Liver (tissue), 8 donors: ENCODE measurements at regions not wholly inside any gene's neighbourhood (a gene's known extent, or its start where the extent isn't known, plus 50 kb on each side); places are given as distances from the start of the nearest gene placed in this dataset.
"Not testable (repeated sequence)": the region's sequence is repeated elsewhere in the genome, so short reads cannot be mapped to it uniquely, and the experiment has no call there.

Experiments used
- DNase-seq: peaks from one replicate; pipeline ENCODE4 v3.0.0-alpha.2; 2017; ENCODE audit warnings: low spot score
- H3K27ac ChIP-seq, 2 donors: one replicate each; pipeline ENCODE4 v1.7.0; 2013; ENCODE audit warnings: inconsistent platforms in 2 of 2, low read length in 2 of 2, control low read depth in 1 of 2, low read depth in 1 of 2, mild to moderate bottlenecking in 1 of 2
- H3K27me3 ChIP-seq, 4 donors: one replicate each; pipeline versions ENCODE4 v1.6.1 to v1.7.0; 2013; ENCODE audit warnings: low read length in 3 of 4, inconsistent platforms in 1 of 4, mild to moderate bottlenecking in 1 of 4, moderate library complexity in 1 of 4; ENCODE audit not compliant: control insufficient read depth in 4 of 4, insufficient read depth in 4 of 4
- H3K36me3 ChIP-seq, 4 donors: one replicate each; pipeline versions ENCODE4 v1.6.1 to v1.7.0; 2013; ENCODE audit warnings: low read length in 3 of 4, mild to moderate bottlenecking in 3 of 4, low read depth in 1 of 4, moderate library complexity in 1 of 4; ENCODE audit not compliant: control insufficient read depth in 4 of 4, insufficient read depth in 3 of 4
- H3K4me1 ChIP-seq, 4 donors: one replicate each; pipeline versions ENCODE4 v1.6.1 to v1.7.0; 2013; ENCODE audit warnings: low read length in 3 of 4, mild to moderate bottlenecking in 3 of 4, moderate library complexity in 1 of 4; ENCODE audit not compliant: control insufficient read depth in 4 of 4, insufficient read depth in 4 of 4
- H3K4me3 ChIP-seq, 3 donors: one replicate each; pipeline versions ENCODE4 v1.6.1 to v1.7.0; 2013; ENCODE audit warnings: low read length in 3 of 3, control low read depth in 1 of 3, low read depth in 1 of 3, mild to moderate bottlenecking in 1 of 3
- H3K9ac ChIP-seq, 2 donors: one replicate each; pipeline ENCODE4 v1.7.0; 2013; ENCODE audit warnings: low read length in 2 of 2, mild to moderate bottlenecking in 2 of 2, moderate library complexity in 2 of 2, control low read depth in 1 of 2, low read depth in 1 of 2
- H3K9me3 ChIP-seq, 4 donors: one replicate each; pipeline versions ENCODE4 v1.6.1 to v1.7.0; 2013; ENCODE audit warnings: low read length in 3 of 4; ENCODE audit not compliant: control insufficient read depth in 4 of 4
- CTCF ChIP-seq: fragments of 150-350 bp; IDR thresholded peaks from 2 replicates; pipeline ENCODE4 v1.5.1; 2017; ENCODE audit warnings: improper control_type of control experiment, low read depth, low read length; ENCODE audit not compliant: missing input control
- EGR1 ChIP-seq, 2 donors: IDR thresholded peaks; 2 replicates each; pipeline ENCODE4 v1.6.1; 2016 to 2018; ENCODE audit warnings: antibody characterized with exemption in 2 of 2, low read depth in 2 of 2
- FOXA1 ChIP-seq: IDR thresholded peaks from 2 replicates; pipeline ENCODE4 v1.6.1; 2016; ENCODE audit warnings: antibody characterized with exemption
- FOXA2 ChIP-seq: IDR thresholded peaks from 2 replicates; pipeline ENCODE4 v1.6.1; 2016; ENCODE audit warnings: antibody characterized with exemption
- GABPA ChIP-seq, 2 donors: IDR thresholded peaks in 1 of 2; conservative IDR thresholded peaks in 1 of 2; 2 replicates each; pipeline ENCODE4 v1.6.1; 2016; ENCODE audit warnings: antibody characterized with exemption in 2 of 2, mild to moderate bottlenecking in 1 of 2, moderate library complexity in 1 of 2
- HNF4A ChIP-seq, 2 donors: conservative IDR thresholded peaks; 2 replicates each; pipeline ENCODE4 v1.6.1; 2016; ENCODE audit warnings: antibody characterized with exemption in 2 of 2, mild to moderate bottlenecking in 2 of 2
- HNF4G ChIP-seq: IDR thresholded peaks from 2 replicates; pipeline ENCODE4 v1.6.1; 2016; ENCODE audit warnings: antibody characterized with exemption
- JUND ChIP-seq, 2 donors: IDR thresholded peaks; 2 replicates each; pipeline ENCODE4 v1.6.1; 2016; ENCODE audit warnings: antibody characterized with exemption in 2 of 2
- MAX ChIP-seq: IDR thresholded peaks from 2 replicates; pipeline ENCODE4 v1.6.1; 2016; ENCODE audit warnings: antibody characterized with exemption
- NR2F2 ChIP-seq: IDR thresholded peaks from 2 replicates; pipeline ENCODE4 v1.6.1; 2016; ENCODE audit warnings: antibody characterized with exemption
- RAD21 ChIP-seq, 2 donors: IDR thresholded peaks; 2 replicates each; pipeline ENCODE4 v1.6.1; 2016; ENCODE audit warnings: antibody characterized with exemption in 2 of 2, mild to moderate bottlenecking in 2 of 2
- RXRA ChIP-seq, 2 donors: IDR thresholded peaks; 2 replicates each; pipeline ENCODE4 v1.6.1; 2017 to 2018; ENCODE audit warnings: antibody characterized with exemption in 2 of 2, mild to moderate bottlenecking in 1 of 2
- SP1 ChIP-seq: IDR thresholded peaks from 2 replicates; pipeline ENCODE4 v1.6.1; 2018; ENCODE audit warnings: antibody characterized with exemption, mild to moderate bottlenecking
- YY1 ChIP-seq: IDR thresholded peaks from 2 replicates; pipeline ENCODE4 v1.6.1; 2016; ENCODE audit warnings: antibody characterized with exemption, mild to moderate bottlenecking
- WGBS: extraction: QIAGEN DNeasy Blood & Tissue Kit; methylation state at CpG from one replicate; pipeline ENCODE4 v1.1.7; 2013; 5-methylcytosine and 5-hydroxymethylcytosine counted together
- TF ChIP-seq, protein P1 (sequence below): IDR thresholded peaks from 2 replicates; pipeline ENCODE4 v1.6.1; 2016; ENCODE audit warnings: antibody characterized with exemption
- TF ChIP-seq, protein P2 (sequence below): IDR thresholded peaks from 2 replicates; pipeline ENCODE4 v1.6.1; 2016; ENCODE audit warnings: antibody characterized with exemption
- donor health status: healthy.
- donor health status: healthy.
- donor health status: healthy.
- donor health status: healthy.
- donor health status: healthy.

DNA sequence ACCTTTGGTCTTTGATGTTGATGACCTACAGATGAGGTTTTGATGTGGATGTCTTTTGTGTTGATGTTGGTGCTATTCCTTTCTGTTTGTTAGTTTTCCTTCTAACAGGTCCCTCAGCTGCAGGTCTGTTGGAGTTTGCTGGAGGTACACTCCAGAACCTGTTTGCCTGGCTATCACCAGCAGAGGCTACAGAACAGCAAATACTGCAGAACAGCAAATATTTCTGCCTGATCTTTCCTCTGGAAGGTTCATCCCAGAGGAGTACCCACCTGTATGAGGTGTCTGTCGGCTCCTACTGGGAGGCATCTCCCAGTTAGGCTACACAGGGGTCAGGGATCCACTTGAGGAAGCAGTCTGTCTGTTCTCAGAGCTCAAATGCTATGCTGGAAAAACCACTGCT, 694.5 kb upstream of the CDH6 start:
- Histone ChIP-seq H3K9me3 (no peaks in the 10 kb centered on the region), H3K27ac (no peak overlapping the region), H3K36me3 (no peaks in the 10 kb centered on the region), H3K4me3 (no peak overlapping the region), H3K4me1 (peaks cover 0 to 19% (median 13%) of the 10 kb centered on the region in 4 donors), H3K27me3 (no peaks in the 10 kb centered on the region), H3K9ac (no peak overlapping the region)
- TF ChIP-seq MAX (no peak), FOXA1 (no peak), NR2F2 (no peak)
- TF ChIP-seq, protein P1, sequence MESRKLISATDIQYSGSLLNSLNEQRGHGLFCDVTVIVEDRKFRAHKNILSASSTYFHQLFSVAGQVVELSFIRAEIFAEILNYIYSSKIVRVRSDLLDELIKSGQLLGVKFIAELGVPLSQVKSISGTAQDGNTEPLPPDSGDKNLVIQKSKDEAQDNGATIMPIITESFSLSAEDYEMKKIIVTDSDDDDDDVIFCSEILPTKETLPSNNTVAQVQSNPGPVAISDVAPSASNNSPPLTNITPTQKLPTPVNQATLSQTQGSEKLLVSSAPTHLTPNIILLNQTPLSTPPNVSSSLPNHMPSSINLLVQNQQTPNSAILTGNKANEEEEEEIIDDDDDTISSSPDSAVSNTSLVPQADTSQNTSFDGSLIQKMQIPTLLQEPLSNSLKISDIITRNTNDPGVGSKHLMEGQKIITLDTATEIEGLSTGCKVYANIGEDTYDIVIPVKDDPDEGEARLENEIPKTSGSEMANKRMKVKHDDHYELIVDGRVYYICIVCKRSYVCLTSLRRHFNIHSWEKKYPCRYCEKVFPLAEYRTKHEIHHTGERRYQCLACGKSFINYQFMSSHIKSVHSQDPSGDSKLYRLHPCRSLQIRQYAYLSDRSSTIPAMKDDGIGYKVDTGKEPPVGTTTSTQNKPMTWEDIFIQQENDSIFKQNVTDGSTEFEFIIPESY, result no peak
- DNase-seq, result no peak
- 3% methylated on average over 1 of the region's 1 CpG for WGBS

GRCh38 chr5:30498509-30498908, 695.0 kb upstream of the CDH6 start:
- not testable (repeated sequence) for H3K27ac ChIP-seq, DNase-seq, H3K9me3 ChIP-seq, H3K9ac ChIP-seq, H3K27me3 ChIP-seq, H3K36me3 ChIP-seq, H3K4me3 ChIP-seq
- H3K4me1 ChIP-seq, result peaks cover 0 to 19% (median 13%) of the 10 kb centered on the region in 4 donors
- WGBS, result 32% methylated on average over 3 of the region's 3 CpGs

DNA sequence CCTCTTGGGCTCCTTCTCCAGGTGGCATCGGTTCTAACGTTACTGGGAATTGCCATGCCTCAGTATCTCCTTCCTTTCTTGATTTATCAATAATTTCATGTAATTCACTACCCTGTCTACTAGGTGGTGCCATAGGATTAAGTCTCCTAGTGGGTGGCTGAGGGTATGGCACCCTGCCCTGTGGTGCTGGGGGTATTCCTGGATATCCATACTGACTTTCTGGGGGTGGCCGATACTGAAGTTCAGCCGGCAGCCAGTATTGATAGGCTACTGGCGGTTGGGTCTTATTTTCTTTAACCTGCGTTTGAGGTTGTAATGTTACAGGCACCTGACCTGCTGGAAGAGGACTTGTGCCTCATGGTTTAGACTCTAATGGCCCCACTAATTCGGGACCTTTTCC, 699.4 kb upstream of the CDH6 start:
- not testable (repeated sequence) for DNase-seq, H3K36me3 ChIP-seq, H3K9ac ChIP-seq, H3K27ac ChIP-seq, H3K4me3 ChIP-seq, H3K4me1 ChIP-seq, H3K27me3 ChIP-seq, H3K9me3 ChIP-seq
- TF ChIP-seq RAD21 (IDR thresholded peaks at IDR 0.05) (peak in 1 of 2 donors; percentile 5), CTCF (peak; percentile 18)
- 82% methylated on average over 5 of the region's 7 CpGs for WGBS

- no peak for DNase-seq
- Histone ChIP-seq H3K4me1 (no peaks in the 10 kb centered on the region), H3K4me3 (no peak overlapping the region), H3K27me3 (no peaks in the 10 kb centered on the region), H3K27ac (no peak overlapping the region), H3K9ac (no peak overlapping the region), H3K36me3 (no peaks in the 10 kb centered on the region), H3K9me3 (peaks cover 0 to 12% (median 4%) of the 10 kb centered on the region in 4 donors)
- TF ChIP-seq CTCF (no peak), HNF4G (no peak), RXRA (IDR thresholded peaks at IDR 0.05) (no peak), EGR1 (IDR thresholded peaks at IDR 0.05; ENCODE audit: low read depth in 2 of 2) (no peak), HNF4A (conservative IDR thresholded peaks at IDR 0.05) (no peak), GABPA (IDR thresholded peaks at IDR 0.05 in 1 of 2, conservative IDR thresholded peaks at IDR 0.05 in 1 of 2) (no peak), MAX (no peak), FOXA2 (no peak), SP1 (no peak), YY1 (no peak), JUND (IDR thresholded peaks at IDR 0.05) (no peak), RAD21 (IDR thresholded peaks at IDR 0.05) (no peak)
- TF ChIP-seq, protein P1, result no peak
- TF ChIP-seq, protein P2, sequence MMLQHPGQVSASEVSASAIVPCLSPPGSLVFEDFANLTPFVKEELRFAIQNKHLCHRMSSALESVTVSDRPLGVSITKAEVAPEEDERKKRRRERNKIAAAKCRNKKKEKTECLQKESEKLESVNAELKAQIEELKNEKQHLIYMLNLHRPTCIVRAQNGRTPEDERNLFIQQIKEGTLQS, result no peak
These were observed 714.4 kb upstream of the CDH6 start for GRCh38 chr5:30479104-30479503.
